ENCODE measurements at regions not wholly inside any gene's neighbourhood (a gene's known extent, or its start where the extent isn't known, plus 50 kb on each side); places are given as distances from the start of the nearest gene placed in this dataset.

DNA sequence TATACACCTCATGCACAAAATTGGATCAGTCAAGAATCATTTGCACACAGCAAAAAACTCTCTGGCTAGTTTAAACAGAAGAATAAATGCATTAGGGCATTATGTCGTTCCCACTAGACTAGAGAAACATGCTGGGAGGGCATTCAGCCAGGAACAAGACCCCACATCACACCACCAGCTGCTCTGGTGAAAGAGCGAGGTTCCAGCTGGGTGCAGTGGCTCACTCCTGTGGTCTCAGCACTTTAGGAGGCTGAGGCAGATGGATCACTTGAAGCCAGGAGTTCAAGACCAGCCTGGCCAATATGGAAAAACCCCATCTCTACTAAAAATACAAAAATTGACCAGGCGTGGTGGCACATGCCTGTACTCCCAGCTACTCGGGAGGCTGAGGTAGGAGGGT, 52.1 kb upstream of the BACE2 start:
- TF ChIP-seq POLR2A (IDR thresholded peaks at IDR 0.05; ENCODE audit: low read depth) = no peak
- no peak for TF ChIP-seq CTCF (IDR thresholded peaks at IDR 0.05)
